Mammary epithelial cell (primary cell): ENCODE measurements at regions not wholly inside any gene's neighbourhood (a gene's known extent, or its start where the extent isn't known, plus 50 kb on each side); places are given as distances from the start of the nearest gene placed in this dataset.

Experiments used
- EZH2 ChIP-seq: IDR thresholded peaks from 2 replicates; pipeline ENCODE4 v1.6.1; 2012; ENCODE audit warnings: low read length, inconsistent platforms, borderline replicate concordance
- TF ChIP-seq, protein P1 (sequence below), 2 donors: IDR thresholded peaks in 1 of 2; conservative IDR thresholded peaks in 1 of 2; 2 replicates each; pipeline ENCODE4 v1.5.1; 2011 to 2012; ENCODE audit warnings: inconsistent platforms in 2 of 2, low read length in 2 of 2, mild to moderate bottlenecking in 2 of 2, control low read depth in 1 of 2, low read depth in 1 of 2; ENCODE audit not compliant: insufficient read depth in 1 of 2; ENCODE audit errors: extremely low read depth in 1 of 2

DNA sequence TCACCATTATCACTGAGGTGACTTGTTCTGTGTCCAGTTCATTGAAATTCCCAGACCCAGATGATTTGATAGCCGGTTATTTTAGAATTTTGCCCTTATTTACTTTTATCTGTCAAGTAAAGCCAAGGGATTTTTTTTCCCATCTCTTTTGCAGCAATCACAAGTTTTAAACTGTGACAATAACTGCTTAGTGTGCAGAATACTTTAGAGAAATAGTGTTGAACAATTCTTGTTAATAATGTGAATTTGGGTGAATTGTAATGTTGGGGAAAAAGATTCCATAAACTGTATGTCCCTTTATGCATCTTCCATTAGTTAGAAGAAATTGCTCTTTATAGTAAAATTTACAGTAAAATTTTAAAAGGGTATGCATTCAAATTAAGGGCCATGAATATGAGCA lies 79.5 kb downstream of the SLITRK6 start:
- TF ChIP-seq, protein P1, sequence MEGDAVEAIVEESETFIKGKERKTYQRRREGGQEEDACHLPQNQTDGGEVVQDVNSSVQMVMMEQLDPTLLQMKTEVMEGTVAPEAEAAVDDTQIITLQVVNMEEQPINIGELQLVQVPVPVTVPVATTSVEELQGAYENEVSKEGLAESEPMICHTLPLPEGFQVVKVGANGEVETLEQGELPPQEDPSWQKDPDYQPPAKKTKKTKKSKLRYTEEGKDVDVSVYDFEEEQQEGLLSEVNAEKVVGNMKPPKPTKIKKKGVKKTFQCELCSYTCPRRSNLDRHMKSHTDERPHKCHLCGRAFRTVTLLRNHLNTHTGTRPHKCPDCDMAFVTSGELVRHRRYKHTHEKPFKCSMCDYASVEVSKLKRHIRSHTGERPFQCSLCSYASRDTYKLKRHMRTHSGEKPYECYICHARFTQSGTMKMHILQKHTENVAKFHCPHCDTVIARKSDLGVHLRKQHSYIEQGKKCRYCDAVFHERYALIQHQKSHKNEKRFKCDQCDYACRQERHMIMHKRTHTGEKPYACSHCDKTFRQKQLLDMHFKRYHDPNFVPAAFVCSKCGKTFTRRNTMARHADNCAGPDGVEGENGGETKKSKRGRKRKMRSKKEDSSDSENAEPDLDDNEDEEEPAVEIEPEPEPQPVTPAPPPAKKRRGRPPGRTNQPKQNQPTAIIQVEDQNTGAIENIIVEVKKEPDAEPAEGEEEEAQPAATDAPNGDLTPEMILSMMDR (conservative IDR thresholded peaks at IDR 0.05 in 1 of 2, IDR thresholded peaks at IDR 0.05 in 1 of 2; ENCODE audit: extremely low read depth in 1 of 2, insufficient read depth in 1 of 2, low read depth in 1 of 2, low read length in 2 of 2), result no peak
- no peak for TF ChIP-seq EZH2
